OCI-LY7 (cell line): ENCODE measurements at regions not wholly inside any gene's neighbourhood (a gene's known extent, or its start where the extent isn't known, plus 50 kb on each side); places are given as distances from the start of the nearest gene placed in this dataset.

Source experiments
- BruUV-seq: library from RNA; stranded (reverse); fragments of 400-500 nt; replicated peaks from 2 replicates; lab custom pipeline; 2021; lab: Mats Ljungman, UMichigan
- CTCF ChIA-PET: fragments of 300-600 bp; sonication (Branson Sonifier 250); formaldehyde crosslinking; loops from one replicate; lab custom pipeline; 2022; ENCODE audit warnings: antibody characterized with exemption; ENCODE audit not compliant: unreplicated experiment; lab: Charles Lee
- POLR2A ChIA-PET: fragments of 300-600 bp; sonication (Branson Sonifier 250); formaldehyde crosslinking; loops from one replicate; lab custom pipeline; 2022; ENCODE audit warnings: antibody characterized with exemption; lab: Charles Lee
- DNase-seq: peaks from one replicate; pipeline ENCODE4 v3.0.0-alpha.2; 2015; ENCODE audit warnings: low spot score
- H2AFZ ChIP-seq: fragments of 200-600 bp; sonication (generic), shearing (Covaris generic); 2 replicates; pipeline ENCODE4 v1.6.1; 2014; ENCODE audit warnings: mild to moderate bottlenecking, antibody characterized with exemption, low read length, moderate library complexity
- H3K27ac ChIP-seq: fragments of 200-600 bp; sonication (generic); 2 replicates; pipeline ENCODE4 v1.5.1; 2014; ENCODE audit warnings: mixed run types, low read depth, mild to moderate bottlenecking, moderate library complexity, low read length, inconsistent platforms; ENCODE audit not compliant: poor library complexity, severe bottlenecking
- H3K36me3 ChIP-seq: fragments of 200-600 bp; sonication (generic); 2 replicates; pipeline ENCODE4 v1.6.1; 2014; ENCODE audit warnings: mild to moderate bottlenecking, antibody characterized with exemption, low read length, moderate library complexity, mixed read lengths; ENCODE audit not compliant: insufficient read depth
- H3K4me1 ChIP-seq: fragments of 200-600 bp; sonication (generic); 2 replicates; pipeline ENCODE4 v1.5.1; 2014; ENCODE audit warnings: mild to moderate bottlenecking, low read length; ENCODE audit not compliant: insufficient read depth, poor library complexity, severe bottlenecking
- H3K4me2 ChIP-seq: fragments of 200-600 bp; sonication (generic); 2 replicates; pipeline ENCODE4 v1.6.1; 2014; ENCODE audit warnings: mild to moderate bottlenecking, low read length
- H3K4me3 ChIP-seq: fragments of 200-600 bp; sonication (generic); 2 replicates; pipeline ENCODE4 v1.5.1; 2014; ENCODE audit warnings: mild to moderate bottlenecking, low read depth, low read length; ENCODE audit not compliant: poor library complexity, severe bottlenecking
- H3K79me2 ChIP-seq: fragments of 200-600 bp; sonication (generic); 2 replicates; pipeline ENCODE4 v1.6.1; 2016; ENCODE audit warnings: low read depth, mild to moderate bottlenecking, low read length, moderate library complexity, mixed read lengths; ENCODE audit not compliant: insufficient read depth
- H3K9me2 ChIP-seq: fragments of 200-600 bp; sonication (generic); 2 replicates; pipeline ENCODE4 v1.6.1; 2016; ENCODE audit warnings: mild to moderate bottlenecking, low read length, mixed read lengths; ENCODE audit not compliant: insufficient read depth
- H3K9me3 ChIP-seq: fragments of 200-600 bp; sonication (generic); 2 replicates; pipeline ENCODE4 v1.6.1; 2014; ENCODE audit warnings: mild to moderate bottlenecking, mixed run types, low read length, mixed read lengths
- H4K20me1 ChIP-seq: fragments of 200-600 bp; sonication (generic); 2 replicates; pipeline ENCODE4 v1.6.1; 2014; ENCODE audit warnings: mild to moderate bottlenecking, antibody characterized with exemption, low read length, moderate library complexity, mixed read lengths; ENCODE audit not compliant: insufficient read depth
- CTCF ChIP-seq: fragments of 200-600 bp; sonication (generic); conservative IDR thresholded peaks from 2 replicates; pipeline ENCODE4 v1.5.1; 2014; ENCODE audit warnings: mild to moderate bottlenecking, antibody characterized with exemption, low read length, moderate library complexity, mixed read lengths
- EZH2phosphoT487 ChIP-seq: fragments of 200-600 bp; sonication (generic); IDR thresholded peaks from 2 replicates; pipeline ENCODE4 v1.6.1; 2018; ENCODE audit warnings: low read depth, borderline replicate concordance, mild to moderate bottlenecking, mixed run types, antibody characterized with exemption, low read length, moderate library complexity, mixed read lengths
- intact Hi-C: fragments of 100-400 bp; cut with micrococcal nuclease; formaldehyde crosslinking; loops from one replicate; pipeline ENCODE4 v1.10.0; 2022; ENCODE audit not compliant: unreplicated experiment

DNA sequence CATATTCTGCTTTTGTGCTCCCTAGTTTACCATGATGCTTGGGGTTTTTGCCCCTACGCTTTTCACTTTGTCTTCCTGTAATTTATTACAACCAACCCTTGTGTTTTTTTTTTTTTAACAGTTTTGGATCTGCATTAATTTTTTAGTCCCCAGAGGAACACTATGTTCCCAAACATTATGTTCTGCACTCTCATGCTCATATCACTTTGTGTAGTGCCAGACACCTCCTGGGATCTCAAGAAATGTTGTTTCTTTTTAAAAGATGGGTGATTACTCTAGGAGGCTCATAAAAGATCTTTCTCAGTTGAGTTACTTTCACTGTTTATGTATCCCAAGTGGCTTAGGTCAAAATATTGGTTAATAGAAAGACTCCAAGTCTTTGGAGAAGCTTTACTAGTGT lies 116.2 kb upstream of the MKLN1 start:
- ChIA-PET POLR2A (no interaction called here), CTCF (no interaction called here)
- Histone ChIP-seq H3K36me3 (no peaks in the 10 kb centered on the region), H4K20me1 (no peaks in the 10 kb centered on the region), H2AFZ (no peak overlapping the region), H3K79me2 (no peaks in the 10 kb centered on the region), H3K9me3 (no peaks in the 10 kb centered on the region), H3K4me3 (no peak overlapping the region), H3K4me2 (no peak overlapping the region), H3K27ac (no peak overlapping the region), H3K9me2 (no peaks in the 10 kb centered on the region), H3K4me1 (no peaks in the 10 kb centered on the region)
- BruUV-seq, result no TSS peak
- DNase-seq, result no peak
- intact Hi-C loops, result no loop called here
- TF ChIP-seq EZH2phosphoT487 (no peak), CTCF (no peak)

- TF ChIP-seq EZH2phosphoT487, result no peak
- TF ChIP-seq CTCF, result no peak
These were observed 115.6 kb upstream of the MKLN1 start for GRCh38 chr7:131212114-131212513.

DNA sequence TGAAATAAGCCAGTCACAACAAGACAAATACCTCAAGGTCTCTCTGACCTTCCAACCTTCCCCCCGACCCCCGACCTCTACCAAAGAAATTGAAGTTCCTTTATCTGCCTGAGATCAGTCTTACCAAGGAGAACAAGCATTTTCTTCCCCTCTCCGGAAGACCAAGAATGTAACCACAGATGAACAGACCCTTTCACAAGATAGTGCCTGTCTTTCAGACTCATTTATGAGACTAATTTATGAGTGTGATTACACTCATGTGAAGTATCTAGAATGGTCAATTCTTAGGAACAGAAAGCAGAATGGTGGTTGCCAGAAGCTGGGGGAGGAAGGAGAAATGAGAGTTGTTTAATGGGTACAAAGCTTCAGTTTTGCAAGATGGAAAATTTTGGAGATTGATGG lies 108.9 kb upstream of the MKLN1 start:
- BruUV-seq, result no TSS peak
- ChIA-PET CTCF (interaction anchor here (0.6 kb wide), 1 partner anchor 14 kb away, joined by 5 read pairs; no protein-coding TSS in a partner anchor), POLR2A (interaction anchor here (0.7 to 3.3 kb wide), 5 partner anchors 9 to 861 kb away, joined by 3 to 14 read pairs (median 3); no protein-coding TSS in a partner anchor)
- Histone ChIP-seq H3K36me3 (no peaks in the 10 kb centered on the region; the same call in 1 of the 2 replicates), H3K27ac (peak overlapping the region; percentile 79), H3K9me2 (no peaks in the 10 kb centered on the region), H4K20me1 (no peaks in the 10 kb centered on the region), H3K4me1 (peaks cover 30% of the 10 kb centered on the region), H3K79me2 (no peaks in the 10 kb centered on the region), H3K4me3 (no peak overlapping the region), H3K4me2 (peak overlapping the region; percentile 61), H2AFZ (peak overlapping the region; percentile 92), H3K9me3 (no peaks in the 10 kb centered on the region; the same call in 1 of the 2 replicates)
- intact Hi-C loops, result loop anchor here (1.0 kb wide), 1 partner anchor 94 kb away; no protein-coding TSS in a partner anchor
- no peak for TF ChIP-seq EZH2phosphoT487
- no peak for DNase-seq

More at GRCh38 chr7:131212114-131212513, 115.6 kb upstream of the MKLN1 start:
- no peak for DNase-seq
- H3K27ac ChIP-seq, result no peak overlapping the region
- no peaks in the 10 kb centered on the region for H3K36me3 ChIP-seq
- BruUV-seq, result no TSS peak
- ChIA-PET POLR2A (interaction anchor here (0.6 kb wide), 2 partner anchors 142 to 293 kb away, joined by 5 read pairs; no protein-coding TSS in a partner anchor), CTCF (no interaction called here)
- no peak overlapping the region for H3K4me2 ChIP-seq
- H3K79me2 ChIP-seq, result no peaks in the 10 kb centered on the region
- H3K9me3 ChIP-seq, result no peaks in the 10 kb centered on the region
- no peak overlapping the region for H3K4me3 ChIP-seq
- H3K4me1 ChIP-seq, result no peaks in the 10 kb centered on the region
- H3K9me2 ChIP-seq, result no peaks in the 10 kb centered on the region
- H4K20me1 ChIP-seq, result no peaks in the 10 kb centered on the region
- no peak overlapping the region for H2AFZ ChIP-seq
- intact Hi-C loops, result no loop called here
